SK-N-MC (cell line): ENCODE measurements at regions not wholly inside any gene's neighbourhood (a gene's known extent, or its start where the extent isn't known, plus 50 kb on each side); places are given as distances from the start of the nearest gene placed in this dataset.

Source experiments
- EZH2 ChIP-seq: fragments of 200-600 bp; sonication (generic); IDR thresholded peaks from one replicate; pipeline ENCODE4 v1.6.1; 2017; ENCODE audit warnings: antibody characterized with exemption
- POLR2AphosphoS5 ChIP-seq: IDR thresholded peaks from 2 replicates; pipeline ENCODE4 v1.6.1; 2012; ENCODE audit warnings: mild to moderate bottlenecking, low read depth, low read length, borderline replicate concordance

GRCh38 chr5:30811298-30811697, 382.2 kb upstream of the CDH6 start:
- no peak for TF ChIP-seq POLR2AphosphoS5
- no peak for TF ChIP-seq EZH2
